ENCODE measurements at regions not wholly inside any gene's neighbourhood (a gene's known extent, or its start where the extent isn't known, plus 50 kb on each side); places are given as distances from the start of the nearest gene placed in this dataset.
A peak's percentile ranks its signal among the peaks of the same experiment; 100 is the strongest.

DNA sequence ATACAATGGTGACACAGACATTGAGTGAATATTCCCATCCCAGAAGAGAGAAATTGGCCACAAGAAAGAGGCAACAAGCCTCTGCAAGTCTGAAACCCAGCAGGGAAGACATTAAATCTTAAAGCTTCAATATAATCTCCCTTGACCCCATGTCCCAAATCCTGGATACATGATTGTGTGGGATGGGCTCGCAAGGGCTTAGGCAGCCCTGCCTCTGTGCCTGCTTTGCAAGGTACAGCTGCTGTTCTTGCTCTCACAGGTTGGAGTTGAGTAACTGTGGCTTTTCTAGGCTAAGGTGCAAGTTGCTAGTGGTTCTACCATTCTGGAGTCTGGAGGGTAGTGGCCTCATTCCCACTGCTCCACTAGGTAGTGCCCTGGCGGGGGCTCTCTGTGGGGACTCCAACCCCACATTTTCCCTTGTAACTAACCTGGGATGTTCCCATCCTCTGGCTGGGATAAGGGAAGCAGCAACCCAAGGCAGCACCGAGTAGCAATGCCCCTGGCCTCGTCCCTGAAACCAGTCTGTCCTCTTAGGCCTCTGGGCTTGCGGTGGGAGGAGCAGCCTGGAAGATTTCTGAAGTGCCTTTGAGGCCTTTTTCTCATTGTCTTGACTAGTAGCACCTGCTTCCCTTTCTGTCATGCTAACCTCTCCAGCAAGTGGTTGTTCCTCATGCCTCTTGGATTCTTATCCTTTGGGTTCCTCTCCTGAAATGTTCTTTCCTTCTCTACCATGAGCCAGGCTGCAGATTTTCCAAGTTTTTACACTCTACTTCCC, 90.0 kb downstream of the FAM174B start:
- in situ Hi-C loops (cut with HindIII; ENCODE audit: low pct_ligation_motif_present, low pct_unique_long_range_greater_than_20kb, low sequenced_read_pairs): no loop called here
- DNase-seq: no peak

DNA sequence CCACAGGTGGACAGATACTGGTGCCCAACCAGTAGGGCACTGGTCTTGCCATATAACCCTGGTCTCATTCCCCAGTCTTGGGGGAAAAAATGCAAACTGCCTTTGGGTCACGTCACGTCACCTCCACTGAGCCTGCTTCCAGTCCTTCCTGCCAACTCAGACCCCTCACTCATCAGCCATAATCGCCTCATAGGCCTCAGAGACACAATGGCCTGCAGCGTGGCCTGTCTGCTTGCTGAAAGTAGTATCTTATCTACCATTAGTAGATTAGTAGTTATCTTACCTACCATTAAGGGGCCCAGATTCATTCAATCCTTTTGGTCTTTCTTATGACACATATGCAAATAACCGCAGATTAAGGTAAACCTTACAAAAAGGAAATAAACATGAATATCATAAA, 93.8 kb downstream of the FAM174B start:
- in situ Hi-C loops (cut with HindIII; ENCODE audit: low pct_ligation_motif_present, low pct_unique_long_range_greater_than_20kb, low sequenced_read_pairs): no loop called here
- no peak for DNase-seq

DNA sequence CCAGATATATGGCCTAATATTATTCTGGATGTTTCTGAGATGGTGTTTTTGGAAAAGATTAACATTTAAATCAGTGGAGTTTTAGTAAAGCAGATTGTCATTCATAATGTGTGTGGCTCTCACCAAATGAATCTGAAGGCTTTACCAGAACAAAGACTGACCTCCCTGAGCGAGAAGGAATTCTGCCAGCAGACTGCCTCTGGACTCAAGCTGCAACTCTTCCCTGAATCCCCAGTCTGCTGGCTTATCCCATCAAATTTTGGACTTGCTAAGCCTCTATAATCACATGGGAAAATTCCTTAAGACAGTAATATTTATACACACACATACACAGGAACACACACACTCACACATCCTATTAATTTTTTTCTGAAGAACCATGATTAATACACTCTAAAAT, 102.3 kb downstream of the FAM174B start:
- no peak for DNase-seq
- in situ Hi-C loops (cut with HindIII; ENCODE audit: low pct_ligation_motif_present, low pct_unique_long_range_greater_than_20kb, low sequenced_read_pairs): no loop called here

DNA sequence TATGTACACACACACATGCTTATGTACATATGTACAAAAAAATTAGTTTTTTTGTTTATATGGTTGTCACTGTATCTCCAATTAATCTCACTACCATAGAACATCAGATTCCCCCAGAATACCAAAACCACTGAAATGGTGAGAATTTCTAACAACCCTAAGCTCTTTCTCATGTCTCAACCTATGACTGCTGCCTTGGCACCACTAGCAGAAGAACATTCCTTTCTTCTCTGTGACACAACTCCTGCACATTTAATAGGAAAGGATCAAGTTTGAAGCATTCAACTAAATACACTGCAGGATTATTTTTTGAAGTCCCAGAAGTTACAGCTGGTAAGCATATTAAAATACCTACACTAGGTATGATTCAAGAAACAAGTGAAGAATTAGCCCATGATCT, 109.6 kb downstream of the FAM174B start:
- no peak for DNase-seq

DNA sequence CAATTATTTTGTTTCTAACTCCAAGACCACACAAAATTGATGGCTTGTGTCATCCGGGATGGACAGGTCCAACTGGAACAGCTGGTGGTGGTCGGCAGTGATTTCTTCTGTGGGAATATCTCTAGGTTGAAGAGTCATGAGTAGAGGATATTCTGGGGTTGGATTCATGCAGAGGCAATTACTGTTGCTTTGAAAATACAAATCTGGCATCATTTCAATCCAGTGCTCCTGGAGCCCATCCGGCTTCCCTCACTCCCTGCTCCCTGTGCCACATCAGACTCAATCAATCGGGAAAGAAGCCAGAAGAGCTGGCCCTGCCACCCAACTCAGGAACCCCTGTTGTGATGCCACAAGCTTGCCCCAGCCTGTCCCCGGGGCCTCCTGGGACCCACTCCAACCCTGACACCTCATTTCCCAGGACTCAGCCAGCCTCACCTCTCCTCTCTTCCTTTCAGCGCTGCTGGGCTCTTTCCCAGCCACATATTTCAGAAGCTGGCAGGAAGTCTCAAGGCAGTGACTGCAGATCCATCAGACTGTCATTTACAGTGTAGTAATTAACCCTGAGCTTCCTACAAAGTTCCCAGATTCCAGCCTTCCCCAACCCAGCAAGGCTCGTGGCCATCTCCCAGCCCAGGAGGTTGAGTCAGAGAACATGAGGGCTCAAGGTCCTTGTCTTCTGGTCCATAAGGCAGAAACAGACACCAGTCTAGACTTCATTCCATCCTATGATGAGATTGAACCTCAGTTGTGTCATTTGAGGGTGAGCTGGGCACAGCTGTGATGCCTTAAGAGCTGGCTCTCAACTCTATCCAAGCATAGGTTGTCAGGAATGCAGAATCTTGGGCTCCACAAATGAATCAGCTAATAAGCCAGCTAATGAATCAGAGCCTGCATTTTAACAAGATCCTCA, 114.0 kb downstream of the FAM174B start:
- in situ Hi-C loops (cut with HindIII; ENCODE audit: low pct_ligation_motif_present, low pct_unique_long_range_greater_than_20kb, low sequenced_read_pairs): no loop called here
- no peak for DNase-seq

More for the DNA sequence above, 109.6 kb downstream of the FAM174B start:
- in situ Hi-C loops (cut with HindIII; ENCODE audit: low pct_ligation_motif_present, low pct_unique_long_range_greater_than_20kb, low sequenced_read_pairs): no loop called here

DNA sequence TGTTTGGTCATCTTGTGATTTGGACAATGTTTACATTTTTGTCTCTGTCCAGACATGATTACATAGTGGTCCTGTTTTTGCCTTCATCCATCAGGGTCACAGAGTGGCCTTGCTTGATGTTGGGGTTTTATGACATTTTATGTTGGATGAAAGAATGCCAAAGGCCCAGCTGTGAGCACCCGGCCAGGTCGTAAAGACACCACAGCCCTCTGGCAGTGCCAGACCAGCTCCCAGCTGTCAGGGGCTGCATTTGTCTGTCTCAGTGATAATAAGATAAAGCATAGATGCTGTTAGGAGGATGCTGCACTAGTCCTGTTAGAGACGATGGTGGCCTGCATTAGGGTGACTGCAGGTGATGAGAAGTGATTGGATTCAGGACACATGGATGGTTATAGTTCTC, 117.5 kb downstream of the FAM174B start:
- DNase-seq: no peak
- in situ Hi-C loops (cut with HindIII; ENCODE audit: low pct_ligation_motif_present, low pct_unique_long_range_greater_than_20kb, low sequenced_read_pairs): no loop called here

DNA sequence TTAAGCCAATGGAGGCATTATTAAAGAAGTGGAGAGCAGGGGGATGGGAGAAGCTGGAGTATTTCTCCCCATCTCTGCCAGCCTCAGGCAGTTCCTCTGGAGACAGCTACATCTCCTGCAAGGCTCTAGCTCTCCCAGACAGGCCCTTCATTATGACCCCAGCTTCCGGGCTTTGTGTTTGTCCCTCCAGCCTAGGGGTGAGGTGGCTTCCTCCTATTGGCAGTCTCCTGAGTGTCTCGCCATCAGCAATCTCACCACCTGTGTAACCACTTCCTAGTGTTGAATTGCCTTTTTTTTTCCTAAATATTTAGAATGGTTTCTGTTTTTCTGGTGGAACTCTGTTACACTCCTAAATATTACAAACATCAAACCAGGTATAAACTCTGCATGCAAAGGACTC, 122.3 kb downstream of the FAM174B start:
- no peak for DNase-seq
- in situ Hi-C loops (cut with HindIII; ENCODE audit: low pct_ligation_motif_present, low pct_unique_long_range_greater_than_20kb, low sequenced_read_pairs): no loop called here

DNA sequence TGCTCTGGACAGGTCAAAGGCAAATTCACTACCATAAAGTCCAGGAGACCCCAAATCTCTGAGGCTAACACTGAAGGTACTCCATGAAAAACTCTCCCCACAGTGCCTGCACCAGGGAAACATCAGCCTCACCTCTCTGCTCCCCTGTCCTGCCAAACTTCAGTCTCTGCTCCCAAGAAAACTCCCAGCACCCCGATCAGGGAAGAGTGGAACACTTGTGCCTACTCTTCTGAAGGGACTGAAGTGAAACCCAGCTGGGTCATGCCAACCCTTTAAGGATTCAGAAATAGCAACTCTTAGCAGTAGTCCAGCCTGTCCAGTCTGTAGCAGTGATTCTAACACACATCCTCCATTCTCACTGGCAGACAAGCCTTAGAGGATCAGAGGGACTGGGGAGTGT, 124.2 kb downstream of the FAM174B start:
- in situ Hi-C loops (cut with HindIII; ENCODE audit: low pct_ligation_motif_present, low pct_unique_long_range_greater_than_20kb, low sequenced_read_pairs): no loop called here
- DNase-seq: no peak

DNA sequence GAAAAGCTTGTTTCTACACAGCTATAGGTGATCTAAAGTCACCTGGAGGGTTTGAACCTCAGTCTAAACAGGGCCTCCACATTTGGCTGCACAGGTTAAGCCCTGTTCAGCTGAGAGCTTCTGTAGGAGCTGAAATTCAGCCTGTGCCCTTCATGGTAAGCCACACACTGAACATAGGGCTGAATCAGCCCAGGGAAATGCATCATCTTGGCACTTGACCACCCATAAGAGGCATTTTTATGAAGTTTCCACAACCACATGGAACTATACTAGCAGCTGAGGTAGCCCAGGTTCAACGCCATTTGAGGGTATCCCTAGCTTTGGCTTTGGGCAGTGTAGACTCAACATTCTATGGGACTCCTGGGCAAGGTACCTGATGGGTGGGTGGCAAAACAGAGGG, 126.8 kb downstream of the FAM174B start:
- DNase-seq: no peak
- in situ Hi-C loops (cut with HindIII; ENCODE audit: low pct_ligation_motif_present, low pct_unique_long_range_greater_than_20kb, low sequenced_read_pairs): no loop called here

DNA sequence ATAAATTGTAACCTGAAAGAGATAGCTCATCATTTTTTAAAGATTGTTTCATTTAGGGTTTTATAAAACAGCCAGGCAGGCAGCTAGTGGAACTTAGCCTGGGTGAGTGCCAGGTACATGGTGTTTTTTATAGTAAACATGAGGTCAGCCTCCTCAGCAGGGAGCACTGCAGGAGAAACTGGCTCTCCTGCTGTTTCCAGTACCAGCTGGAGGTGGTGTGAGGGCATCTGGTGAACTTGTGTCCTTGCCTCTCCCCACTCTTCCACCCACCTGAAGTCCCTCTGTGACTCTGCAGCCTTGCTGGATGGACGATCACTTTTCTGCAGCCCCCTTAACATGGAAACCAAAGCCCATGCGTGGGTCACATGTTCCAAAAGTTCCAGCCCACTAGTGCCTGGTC, 128.4 kb downstream of the FAM174B start:
- no peak for DNase-seq
- in situ Hi-C loops (cut with HindIII; ENCODE audit: low pct_ligation_motif_present, low pct_unique_long_range_greater_than_20kb, low sequenced_read_pairs): no loop called here

DNA sequence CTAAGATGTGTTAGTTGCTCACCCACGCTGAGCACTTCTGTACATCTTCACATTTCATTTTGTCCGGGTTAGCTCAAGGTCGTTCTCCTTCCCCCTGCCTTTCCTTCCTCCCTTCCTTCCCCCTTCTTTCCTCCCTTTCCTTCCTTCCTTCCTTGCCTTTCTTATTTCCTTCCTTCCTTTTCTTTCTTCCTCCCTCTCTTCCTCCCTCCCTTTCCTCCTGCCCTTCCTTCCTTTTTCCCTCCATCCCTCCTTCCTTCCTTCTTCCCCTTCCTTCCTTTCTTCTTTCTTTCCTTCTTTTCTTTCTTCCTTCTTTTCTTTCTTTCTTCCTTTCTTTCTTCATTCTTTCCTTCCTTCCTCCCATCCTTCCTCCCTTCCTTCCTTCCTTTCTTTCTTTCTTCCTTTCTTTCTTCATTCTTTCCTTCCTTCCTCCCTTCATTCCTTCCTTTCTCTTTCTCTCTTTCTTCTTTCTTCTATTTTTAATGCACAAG, 129.8 kb downstream of the FAM174B start:
- in situ Hi-C loops (cut with HindIII; ENCODE audit: low pct_ligation_motif_present, low pct_unique_long_range_greater_than_20kb, low sequenced_read_pairs): no loop called here
- no peak for DNase-seq

DNA sequence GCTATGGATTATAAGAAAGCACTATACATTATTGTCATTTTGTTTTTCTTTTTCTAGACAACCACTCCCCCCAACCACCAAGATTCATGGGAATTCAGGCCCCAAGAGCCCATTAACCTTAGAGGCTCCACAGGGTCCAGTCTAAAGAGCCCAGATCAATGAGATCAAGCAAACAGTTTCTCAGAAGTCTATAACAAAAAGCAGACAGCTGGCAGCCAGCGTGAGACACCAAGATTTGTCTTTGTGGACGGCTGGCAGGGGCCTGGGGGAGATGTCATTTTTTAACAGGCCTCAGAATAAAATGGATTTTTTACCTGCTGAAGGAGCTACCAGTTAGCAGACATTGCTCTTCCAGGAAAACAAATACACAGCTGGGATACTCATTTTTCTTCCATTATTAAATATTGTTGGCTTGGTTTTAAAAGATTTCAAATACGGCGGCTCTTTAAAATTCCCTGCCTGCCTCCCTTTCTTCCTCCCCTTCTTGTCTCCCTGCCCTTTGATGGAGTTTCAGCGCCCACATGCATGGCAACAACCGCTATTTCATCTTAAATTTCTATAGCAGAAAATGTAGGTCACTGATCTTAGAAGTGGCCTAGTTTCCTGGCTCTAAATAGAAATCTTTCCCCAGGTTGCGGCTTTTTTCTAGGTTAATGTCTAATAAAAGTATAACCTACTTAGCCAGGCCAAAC, 130.6 kb downstream of the FAM174B start:
- no peak for DNase-seq
- in situ Hi-C loops (cut with HindIII; ENCODE audit: low pct_ligation_motif_present, low pct_unique_long_range_greater_than_20kb, low sequenced_read_pairs): no loop called here

DNA sequence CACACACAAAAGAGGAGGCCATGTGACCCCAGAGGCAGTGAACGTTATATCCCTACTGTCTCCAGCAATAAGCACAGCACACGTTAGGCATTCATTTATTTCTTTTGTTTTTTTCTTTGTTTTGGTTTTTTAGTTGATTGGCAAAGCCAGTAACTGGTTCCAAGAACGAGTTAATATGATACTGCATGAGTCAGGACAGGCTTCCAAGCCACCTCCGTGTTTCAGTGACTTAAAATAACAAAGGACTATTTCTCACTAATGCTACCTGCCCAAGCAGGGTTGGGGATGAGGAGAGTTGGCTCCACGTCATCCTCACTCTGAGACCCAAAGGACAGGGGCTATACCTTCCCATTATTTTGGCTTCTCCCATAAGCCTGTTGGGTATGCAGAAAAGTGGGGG, 130.5 kb downstream of the ST8SIA2 start:
- in situ Hi-C loops (cut with HindIII; ENCODE audit: low pct_ligation_motif_present, low pct_unique_long_range_greater_than_20kb, low sequenced_read_pairs): no loop called here
- DNase-seq: no peak

DNA sequence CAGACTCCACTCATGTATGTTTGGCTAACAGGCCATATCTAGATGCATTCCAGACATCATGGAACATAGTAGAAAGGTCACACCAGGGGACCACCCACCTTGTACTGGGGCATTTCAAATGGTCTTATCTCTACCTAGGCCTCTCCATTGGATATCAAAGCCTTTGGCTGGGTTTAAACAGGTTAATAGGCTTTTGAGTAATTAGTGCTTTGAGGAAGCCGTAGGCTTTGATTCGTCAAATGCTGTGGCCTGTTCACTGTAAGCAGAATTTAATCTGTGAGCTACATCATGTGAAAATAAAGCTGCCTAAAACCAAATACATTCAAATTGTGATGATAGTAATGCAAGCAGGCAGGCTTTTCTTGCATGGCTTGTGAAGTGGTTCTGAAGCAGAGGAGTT, 129.5 kb downstream of the ST8SIA2 start:
- DNase-seq: no peak
- in situ Hi-C loops (cut with HindIII; ENCODE audit: low pct_ligation_motif_present, low pct_unique_long_range_greater_than_20kb, low sequenced_read_pairs): no loop called here

DNA sequence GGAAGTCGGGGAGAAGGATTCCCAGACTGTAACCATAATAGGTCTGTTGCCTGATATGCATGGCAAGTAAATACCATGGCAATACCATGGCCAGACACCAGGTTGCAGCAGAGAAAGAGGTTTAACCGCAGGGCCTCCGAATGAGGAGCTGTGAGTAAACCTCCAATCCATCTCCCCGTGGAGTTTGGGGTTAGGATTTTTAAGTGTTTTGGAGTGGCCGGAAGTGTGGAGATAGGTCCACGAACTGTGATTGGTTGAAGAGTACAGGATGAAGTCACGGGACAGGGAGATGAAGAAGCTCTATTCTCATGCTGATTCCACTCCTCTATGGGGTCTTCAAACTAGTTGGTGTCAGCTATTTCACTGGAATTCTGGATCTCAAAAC, 127.9 kb downstream of the ST8SIA2 start:
- DNase-seq: peak; percentile 61
- in situ Hi-C loops (cut with HindIII; ENCODE audit: low pct_ligation_motif_present, low pct_unique_long_range_greater_than_20kb, low sequenced_read_pairs): no loop called here

DNA sequence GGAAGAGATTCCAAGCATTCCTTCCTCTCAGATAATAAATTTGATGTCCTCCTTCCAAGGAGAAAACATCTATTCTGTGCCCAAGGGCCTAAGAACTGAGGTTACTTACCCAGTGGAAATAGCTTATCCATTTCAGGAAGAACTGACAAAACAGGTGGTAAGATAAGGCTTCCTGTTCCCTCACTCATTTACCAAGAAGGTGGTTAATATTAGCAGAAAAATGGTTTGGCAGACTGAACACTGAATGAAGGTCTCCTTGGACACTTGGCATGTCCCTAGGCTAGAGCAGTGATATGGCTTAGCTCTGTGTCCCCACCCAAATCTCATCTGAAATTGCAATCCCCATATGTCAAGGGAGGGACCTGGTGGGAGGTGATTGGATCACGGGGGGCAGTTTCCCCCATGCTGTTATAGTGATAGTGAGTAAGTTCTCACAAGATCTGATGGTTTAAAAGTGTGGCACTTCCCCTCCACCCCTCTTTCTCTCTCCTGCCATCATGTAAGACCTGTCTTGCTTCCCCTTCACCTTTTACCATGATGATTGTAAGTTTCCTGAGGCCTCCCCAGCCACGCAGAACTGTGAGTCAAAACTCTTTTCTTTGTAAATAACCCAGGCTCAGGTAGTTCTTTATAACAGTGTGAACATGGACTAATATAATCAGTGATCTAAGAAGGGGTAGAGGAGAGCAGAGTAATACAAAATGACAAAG, 127.4 kb downstream of the ST8SIA2 start:
- in situ Hi-C loops (cut with HindIII; ENCODE audit: low pct_ligation_motif_present, low pct_unique_long_range_greater_than_20kb, low sequenced_read_pairs): no loop called here

DNA sequence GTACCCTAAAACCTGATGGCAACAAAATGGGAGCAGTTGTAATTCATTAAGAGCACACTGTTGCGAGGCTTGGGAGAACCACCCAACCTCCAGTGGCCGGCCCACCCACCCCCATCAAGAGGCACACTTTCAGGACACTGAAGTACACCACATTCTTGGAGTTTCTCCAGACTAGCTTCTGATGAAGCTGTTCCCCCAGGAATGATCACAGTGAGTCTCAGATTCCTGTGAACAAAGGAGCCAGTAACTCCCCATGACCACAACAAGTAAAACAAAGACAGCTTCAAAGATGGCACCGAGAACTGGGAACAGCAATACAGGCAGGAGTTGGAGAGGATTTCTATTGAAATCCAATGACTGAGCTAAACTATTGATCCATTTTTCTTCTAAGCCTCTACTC, 126.0 kb downstream of the ST8SIA2 start:
- in situ Hi-C loops (cut with HindIII; ENCODE audit: low pct_ligation_motif_present, low pct_unique_long_range_greater_than_20kb, low sequenced_read_pairs): no loop called here
- DNase-seq: no peak

More for the DNA sequence above, 127.4 kb downstream of the ST8SIA2 start:
- no peak for DNase-seq
